ENCODE measurements at regions not wholly inside any gene's neighbourhood (a gene's known extent, or its start where the extent isn't known, plus 50 kb on each side); places are given as distances from the start of the nearest gene placed in this dataset.

- TF ChIP-seq EZH2 (IDR thresholded peaks at IDR 0.05; ENCODE audit: low read depth, unreplicated experiment) (no peak), EZH2phosphoT487 (IDR thresholded peaks at IDR 0.05; ENCODE audit: unreplicated experiment) (no peak), POLR2AphosphoS5 (IDR thresholded peaks at IDR 0.05; ENCODE audit: low read depth) (no peak), REST (IDR thresholded peaks at IDR 0.05; ENCODE audit: unreplicated experiment) (no peak), CREB1 (CRISPR knock-in tag; IDR thresholded peaks at IDR 0.05; ENCODE audit: low read depth) (no peak), JUNB (IDR thresholded peaks at IDR 0.05; ENCODE audit: unreplicated experiment) (no peak), NANOG (IDR thresholded peaks at IDR 0.05; ENCODE audit: borderline replicate concordance) (no peak)
- TF ChIP-seq, protein P1, sequence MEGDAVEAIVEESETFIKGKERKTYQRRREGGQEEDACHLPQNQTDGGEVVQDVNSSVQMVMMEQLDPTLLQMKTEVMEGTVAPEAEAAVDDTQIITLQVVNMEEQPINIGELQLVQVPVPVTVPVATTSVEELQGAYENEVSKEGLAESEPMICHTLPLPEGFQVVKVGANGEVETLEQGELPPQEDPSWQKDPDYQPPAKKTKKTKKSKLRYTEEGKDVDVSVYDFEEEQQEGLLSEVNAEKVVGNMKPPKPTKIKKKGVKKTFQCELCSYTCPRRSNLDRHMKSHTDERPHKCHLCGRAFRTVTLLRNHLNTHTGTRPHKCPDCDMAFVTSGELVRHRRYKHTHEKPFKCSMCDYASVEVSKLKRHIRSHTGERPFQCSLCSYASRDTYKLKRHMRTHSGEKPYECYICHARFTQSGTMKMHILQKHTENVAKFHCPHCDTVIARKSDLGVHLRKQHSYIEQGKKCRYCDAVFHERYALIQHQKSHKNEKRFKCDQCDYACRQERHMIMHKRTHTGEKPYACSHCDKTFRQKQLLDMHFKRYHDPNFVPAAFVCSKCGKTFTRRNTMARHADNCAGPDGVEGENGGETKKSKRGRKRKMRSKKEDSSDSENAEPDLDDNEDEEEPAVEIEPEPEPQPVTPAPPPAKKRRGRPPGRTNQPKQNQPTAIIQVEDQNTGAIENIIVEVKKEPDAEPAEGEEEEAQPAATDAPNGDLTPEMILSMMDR (conservative IDR thresholded peaks at IDR 0.05; ENCODE audit: low read depth in 2 of 2) = no peak
- TF ChIP-seq, protein P2, sequence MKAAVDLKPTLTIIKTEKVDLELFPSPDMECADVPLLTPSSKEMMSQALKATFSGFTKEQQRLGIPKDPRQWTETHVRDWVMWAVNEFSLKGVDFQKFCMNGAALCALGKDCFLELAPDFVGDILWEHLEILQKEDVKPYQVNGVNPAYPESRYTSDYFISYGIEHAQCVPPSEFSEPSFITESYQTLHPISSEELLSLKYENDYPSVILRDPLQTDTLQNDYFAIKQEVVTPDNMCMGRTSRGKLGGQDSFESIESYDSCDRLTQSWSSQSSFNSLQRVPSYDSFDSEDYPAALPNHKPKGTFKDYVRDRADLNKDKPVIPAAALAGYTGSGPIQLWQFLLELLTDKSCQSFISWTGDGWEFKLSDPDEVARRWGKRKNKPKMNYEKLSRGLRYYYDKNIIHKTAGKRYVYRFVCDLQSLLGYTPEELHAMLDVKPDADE (IDR thresholded peaks at IDR 0.05) = no peak
- TF ChIP-seq, protein P3, sequence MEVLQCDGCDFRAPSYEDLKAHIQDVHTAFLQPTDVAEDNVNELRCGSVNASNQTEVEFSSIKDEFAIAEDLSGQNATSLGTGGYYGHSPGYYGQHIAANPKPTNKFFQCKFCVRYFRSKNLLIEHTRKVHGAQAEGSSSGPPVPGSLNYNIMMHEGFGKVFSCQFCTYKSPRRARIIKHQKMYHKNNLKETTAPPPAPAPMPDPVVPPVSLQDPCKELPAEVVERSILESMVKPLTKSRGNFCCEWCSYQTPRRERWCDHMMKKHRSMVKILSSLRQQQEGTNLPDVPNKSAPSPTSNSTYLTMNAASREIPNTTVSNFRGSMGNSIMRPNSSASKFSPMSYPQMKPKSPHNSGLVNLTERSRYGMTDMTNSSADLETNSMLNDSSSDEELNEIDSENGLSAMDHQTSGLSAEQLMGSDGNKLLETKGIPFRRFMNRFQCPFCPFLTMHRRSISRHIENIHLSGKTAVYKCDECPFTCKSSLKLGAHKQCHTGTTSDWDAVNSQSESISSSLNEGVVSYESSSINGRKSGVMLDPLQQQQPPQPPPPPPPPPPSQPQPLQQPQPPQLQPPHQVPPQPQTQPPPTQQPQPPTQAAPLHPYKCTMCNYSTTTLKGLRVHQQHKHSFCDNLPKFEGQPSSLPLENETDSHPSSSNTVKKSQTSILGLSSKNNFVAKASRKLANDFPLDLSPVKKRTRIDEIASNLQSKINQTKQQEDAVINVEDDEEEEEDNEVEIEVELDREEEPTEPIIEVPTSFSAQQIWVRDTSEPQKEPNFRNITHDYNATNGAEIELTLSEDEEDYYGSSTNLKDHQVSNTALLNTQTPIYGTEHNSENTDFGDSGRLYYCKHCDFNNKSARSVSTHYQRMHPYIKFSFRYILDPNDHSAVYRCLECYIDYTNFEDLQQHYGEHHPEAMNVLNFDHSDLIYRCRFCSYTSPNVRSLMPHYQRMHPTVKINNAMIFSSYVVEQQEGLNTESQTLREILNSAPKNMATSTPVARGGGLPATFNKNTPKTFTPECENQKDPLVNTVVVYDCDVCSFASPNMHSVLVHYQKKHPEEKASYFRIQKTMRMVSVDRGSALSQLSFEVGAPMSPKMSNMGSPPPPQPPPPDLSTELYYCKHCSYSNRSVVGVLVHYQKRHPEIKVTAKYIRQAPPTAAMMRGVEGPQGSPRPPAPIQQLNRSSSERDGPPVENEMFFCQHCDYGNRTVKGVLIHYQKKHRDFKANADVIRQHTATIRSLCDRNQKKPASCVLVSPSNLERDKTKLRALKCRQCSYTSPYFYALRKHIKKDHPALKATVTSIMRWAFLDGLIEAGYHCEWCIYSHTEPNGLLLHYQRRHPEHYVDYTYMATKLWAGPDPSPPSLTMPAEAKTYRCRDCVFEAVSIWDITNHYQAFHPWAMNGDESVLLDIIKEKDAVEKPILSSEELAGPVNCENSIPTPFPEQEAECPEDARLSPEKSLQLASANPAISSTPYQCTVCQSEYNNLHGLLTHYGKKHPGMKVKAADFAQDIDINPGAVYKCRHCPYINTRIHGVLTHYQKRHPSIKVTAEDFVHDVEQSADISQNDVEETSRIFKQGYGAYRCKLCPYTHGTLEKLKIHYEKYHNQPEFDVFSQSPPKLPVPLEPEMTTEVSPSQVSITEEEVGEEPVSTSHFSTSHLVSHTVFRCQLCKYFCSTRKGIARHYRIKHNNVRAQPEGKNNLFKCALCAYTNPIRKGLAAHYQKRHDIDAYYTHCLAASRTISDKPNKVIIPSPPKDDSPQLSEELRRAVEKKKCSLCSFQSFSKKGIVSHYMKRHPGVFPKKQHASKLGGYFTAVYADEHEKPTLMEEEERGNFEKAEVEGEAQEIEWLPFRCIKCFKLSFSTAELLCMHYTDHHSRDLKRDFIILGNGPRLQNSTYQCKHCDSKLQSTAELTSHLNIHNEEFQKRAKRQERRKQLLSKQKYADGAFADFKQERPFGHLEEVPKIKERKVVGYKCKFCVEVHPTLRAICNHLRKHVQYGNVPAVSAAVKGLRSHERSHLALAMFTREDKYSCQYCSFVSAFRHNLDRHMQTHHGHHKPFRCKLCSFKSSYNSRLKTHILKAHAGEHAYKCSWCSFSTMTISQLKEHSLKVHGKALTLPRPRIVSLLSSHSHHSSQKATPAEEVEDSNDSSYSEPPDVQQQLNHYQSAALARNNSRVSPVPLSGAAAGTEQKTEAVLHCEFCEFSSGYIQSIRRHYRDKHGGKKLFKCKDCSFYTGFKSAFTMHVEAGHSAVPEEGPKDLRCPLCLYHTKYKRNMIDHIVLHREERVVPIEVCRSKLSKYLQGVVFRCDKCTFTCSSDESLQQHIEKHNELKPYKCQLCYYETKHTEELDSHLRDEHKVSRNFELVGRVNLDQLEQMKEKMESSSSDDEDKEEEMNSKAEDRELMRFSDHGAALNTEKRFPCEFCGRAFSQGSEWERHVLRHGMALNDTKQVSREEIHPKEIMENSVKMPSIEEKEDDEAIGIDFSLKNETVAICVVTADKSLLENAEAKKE (CRISPR knock-in tag; IDR thresholded peaks at IDR 0.05) = no peak
Observed at GRCh38 chr4:95640311-95640710, 91.5 kb upstream of the UNC5C start.
